GM12891 (cell line): ENCODE measurements at regions not wholly inside any gene's neighbourhood (a gene's known extent, or its start where the extent isn't known, plus 50 kb on each side); places are given as distances from the start of the nearest gene placed in this dataset.

Source experiments
- DNase-seq: peaks from one replicate; pipeline ENCODE4 v3.0.0; 2011; ENCODE audit warnings: low spot score; ENCODE audit not compliant: insufficient read length
- FAIRE-seq: peaks from 2 replicates; lab custom pipeline; 2011; peaks lifted over from hg19 to GRCh38; lab: Jason Lieb, UNC
- PAX5 ChIP-seq: IDR thresholded peaks from 2 replicates; pipeline ENCODE4 v1.6.1; 2011; ENCODE audit warnings: low read length, moderate library complexity, mild to moderate bottlenecking; ENCODE audit not compliant: insufficient read depth, severe bottlenecking
- POLR2A ChIP-seq: IDR thresholded peaks from 2 replicates; pipeline ENCODE4 v1.6.1; 2011; ENCODE audit warnings: low read depth, low read length, control low read depth
- POLR2AphosphoS5 ChIP-seq: IDR thresholded peaks from 2 replicates; pipeline ENCODE4 v1.6.1; 2011; ENCODE audit warnings: low read depth, low read length, control low read depth
- POU2F2 ChIP-seq: IDR thresholded peaks from 2 replicates; pipeline ENCODE4 v1.6.1; 2011; ENCODE audit warnings: low read depth, mild to moderate bottlenecking, control low read depth, low read length, moderate library complexity
- SPI1 ChIP-seq: IDR thresholded peaks from 2 replicates; pipeline ENCODE4 v1.6.1; 2011; ENCODE audit warnings: low read depth, low read length, control low read depth
- TAF1 ChIP-seq: IDR thresholded peaks from 2 replicates; pipeline ENCODE4 v1.6.1; 2011; ENCODE audit warnings: low read depth, low read length, control low read depth

DNA sequence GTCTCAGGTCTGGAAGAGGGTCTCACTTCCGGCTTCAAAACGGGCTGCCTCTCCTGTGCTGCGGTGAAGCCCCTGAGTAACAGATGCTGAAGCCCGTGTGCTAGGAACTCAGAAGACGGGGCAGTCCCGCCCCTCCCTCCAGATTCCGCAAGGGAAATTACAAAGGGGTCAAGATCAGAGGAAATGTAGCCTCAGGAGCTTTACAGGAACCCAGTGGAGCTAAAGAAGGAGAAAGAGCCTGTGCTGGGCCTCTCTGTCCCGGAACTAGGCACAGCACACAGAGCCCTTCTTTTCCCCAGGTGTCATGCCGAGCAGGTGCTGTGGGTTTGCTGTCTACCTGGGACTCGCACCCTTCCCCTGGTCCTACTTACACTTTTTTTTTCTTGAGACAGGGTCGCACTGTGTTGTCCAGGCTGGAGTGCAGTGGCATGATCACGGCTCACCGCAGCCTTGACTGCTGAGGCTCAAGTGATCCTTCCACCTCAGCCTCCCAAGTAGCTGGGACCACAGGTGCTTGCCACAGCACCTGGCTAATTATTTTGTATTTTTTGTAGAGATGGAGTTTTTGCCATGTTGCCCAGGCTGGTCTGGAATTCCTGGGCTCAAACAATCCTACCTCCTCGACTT, 72.7 kb upstream of the MAP4K4 start:
- DNase-seq = no peak
- TF ChIP-seq POLR2A (no peak), PAX5 (no peak), POU2F2 (no peak), SPI1 (no peak), POLR2AphosphoS5 (no peak), TAF1 (no peak)
- no peak for FAIRE-seq

DNA sequence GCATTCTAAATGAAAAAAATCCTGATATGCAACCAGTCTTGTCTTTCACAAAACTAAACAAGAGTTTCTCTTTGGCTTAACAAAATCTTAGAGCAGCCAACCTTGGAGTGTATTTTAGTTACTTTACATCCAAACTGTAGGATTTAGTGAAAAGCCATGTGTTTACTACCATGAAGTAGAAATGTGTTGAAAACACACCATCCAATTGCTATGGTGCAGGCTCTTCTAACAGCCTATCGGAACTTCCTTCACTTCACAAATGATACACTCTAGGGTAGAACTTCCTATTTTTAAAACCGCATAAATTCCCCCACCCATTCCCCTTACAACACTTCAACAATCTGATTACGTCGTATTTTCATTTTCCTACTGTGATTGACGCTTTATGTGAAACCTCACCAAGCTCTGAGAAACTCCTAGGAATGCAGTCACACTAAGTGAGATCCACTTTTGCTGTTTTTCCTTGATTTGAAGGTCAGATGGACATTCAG, 74.4 kb upstream of the MAP4K4 start:
- DNase-seq (no peak), FAIRE-seq (peak; percentile 60)
- TF ChIP-seq POU2F2 (no peak), POLR2AphosphoS5 (no peak), POLR2A (no peak), TAF1 (no peak), SPI1 (peak; percentile 42; the same call in 1 of the 2 replicates)

DNA sequence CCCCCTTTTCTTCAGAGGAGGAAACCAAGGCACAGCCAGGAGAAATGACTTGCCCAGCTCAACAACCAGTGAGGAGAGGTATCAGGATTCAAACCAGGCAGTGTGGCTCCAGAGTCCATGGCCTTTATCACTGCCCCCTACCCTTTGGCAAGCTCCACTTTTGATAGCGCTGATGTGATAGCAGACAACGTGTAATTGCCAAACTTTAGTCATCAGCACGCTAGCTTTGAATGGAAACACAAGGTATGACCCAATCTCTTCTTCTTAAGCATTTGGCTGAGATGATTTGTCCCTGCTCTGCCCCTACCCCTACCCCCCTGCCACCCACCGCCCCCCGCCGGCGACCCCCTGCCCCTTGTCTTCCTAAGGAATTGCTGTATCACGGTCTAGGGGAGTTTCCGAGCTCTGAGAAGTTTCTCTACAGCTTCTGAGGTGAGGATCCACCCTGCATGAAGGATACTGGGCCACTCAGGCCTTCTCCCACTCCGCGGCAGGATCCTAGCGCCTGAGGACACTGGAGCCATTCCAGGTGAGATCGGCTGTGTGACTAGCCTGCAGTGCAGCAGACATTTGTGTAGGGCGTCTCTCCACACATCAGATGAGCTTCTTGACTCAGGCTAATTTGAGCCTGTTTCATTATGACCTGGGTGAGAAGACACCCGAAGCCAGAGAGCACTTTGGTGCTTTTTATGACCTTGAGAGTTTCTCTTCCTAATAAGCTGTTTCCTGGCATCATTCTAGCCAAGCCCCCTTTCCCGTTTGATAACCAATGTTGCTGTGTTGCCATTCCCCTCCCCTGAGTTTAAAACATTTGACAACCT, 75.1 kb upstream of the MAP4K4 start:
- peak; percentile 51 for TF ChIP-seq SPI1
- TF ChIP-seq POLR2AphosphoS5 = no peak
- DNase-seq = peak; percentile 49
- FAIRE-seq = peak; percentile 75

DNA sequence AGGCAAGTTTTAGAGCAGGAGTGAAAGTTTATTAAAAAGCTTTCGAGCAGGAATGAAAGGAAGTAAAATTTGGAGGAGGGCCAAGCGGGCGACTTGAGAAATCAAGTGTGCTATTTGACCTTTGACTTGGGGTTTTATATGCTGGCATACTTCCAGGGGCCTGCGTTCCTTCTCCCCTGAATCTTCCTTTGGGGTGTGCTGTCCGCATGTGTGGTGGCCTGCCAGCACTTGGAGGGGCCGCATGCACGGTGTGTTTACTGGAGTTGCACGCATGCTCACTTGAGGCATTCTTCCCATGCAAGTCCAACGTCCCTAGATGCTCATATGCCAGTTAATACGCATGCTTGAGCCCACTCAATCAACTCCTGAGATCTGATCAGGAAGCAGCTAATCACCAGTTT, 78.3 kb upstream of the MAP4K4 start:
- DNase-seq (no peak), FAIRE-seq (no peak)
- TF ChIP-seq POLR2A (no peak), SPI1 (no peak), TAF1 (no peak), POU2F2 (no peak), PAX5 (no peak)

DNA sequence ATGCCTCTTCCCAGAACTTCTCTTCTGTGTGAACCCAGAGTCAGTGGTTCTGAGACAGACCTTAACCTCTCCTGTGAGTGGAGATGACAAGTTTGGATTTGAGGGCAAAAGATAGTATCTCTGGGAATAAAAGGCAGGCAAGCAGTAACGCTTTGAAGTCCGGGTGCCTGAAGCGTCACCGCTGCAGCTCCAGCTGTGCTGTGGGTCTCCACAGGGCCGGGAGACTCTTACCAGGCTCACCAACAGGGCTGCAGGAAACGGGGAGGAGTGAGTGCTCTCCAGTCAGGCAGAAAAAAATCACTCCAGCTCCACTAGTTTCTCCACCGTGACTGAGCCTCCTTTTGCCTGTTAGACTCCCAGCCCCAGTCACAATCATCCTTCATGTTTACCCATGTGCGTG, 79.7 kb upstream of the MAP4K4 start:
- TF ChIP-seq SPI1 (no peak), POU2F2 (no peak), POLR2A (no peak), TAF1 (no peak), PAX5 (no peak)
- no peak for FAIRE-seq
- DNase-seq = no peak

DNA sequence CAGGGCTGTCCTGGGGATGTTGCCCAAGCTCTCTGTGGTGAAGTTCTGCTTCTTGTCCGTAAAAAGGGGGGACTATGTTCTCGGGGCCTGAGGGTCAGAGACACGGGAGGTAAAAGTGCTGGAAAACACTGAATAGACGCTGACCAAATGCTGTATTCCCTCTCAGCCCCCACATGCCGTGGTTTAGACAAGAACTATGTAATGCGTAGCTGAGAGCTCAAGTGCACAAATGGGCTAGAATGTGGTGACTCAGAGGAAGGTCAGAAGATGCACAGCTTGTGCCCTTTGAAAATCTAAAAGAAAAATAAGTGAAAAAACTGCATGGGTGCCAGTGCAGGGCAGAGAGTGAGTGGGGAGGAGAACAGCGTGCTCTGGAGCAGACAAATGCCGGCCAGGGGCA, 80.3 kb upstream of the MAP4K4 start:
- no peak for DNase-seq
- FAIRE-seq = no peak
- TF ChIP-seq POU2F2 (no peak), PAX5 (no peak), TAF1 (no peak), SPI1 (no peak), POLR2A (no peak), POLR2AphosphoS5 (no peak)

DNA sequence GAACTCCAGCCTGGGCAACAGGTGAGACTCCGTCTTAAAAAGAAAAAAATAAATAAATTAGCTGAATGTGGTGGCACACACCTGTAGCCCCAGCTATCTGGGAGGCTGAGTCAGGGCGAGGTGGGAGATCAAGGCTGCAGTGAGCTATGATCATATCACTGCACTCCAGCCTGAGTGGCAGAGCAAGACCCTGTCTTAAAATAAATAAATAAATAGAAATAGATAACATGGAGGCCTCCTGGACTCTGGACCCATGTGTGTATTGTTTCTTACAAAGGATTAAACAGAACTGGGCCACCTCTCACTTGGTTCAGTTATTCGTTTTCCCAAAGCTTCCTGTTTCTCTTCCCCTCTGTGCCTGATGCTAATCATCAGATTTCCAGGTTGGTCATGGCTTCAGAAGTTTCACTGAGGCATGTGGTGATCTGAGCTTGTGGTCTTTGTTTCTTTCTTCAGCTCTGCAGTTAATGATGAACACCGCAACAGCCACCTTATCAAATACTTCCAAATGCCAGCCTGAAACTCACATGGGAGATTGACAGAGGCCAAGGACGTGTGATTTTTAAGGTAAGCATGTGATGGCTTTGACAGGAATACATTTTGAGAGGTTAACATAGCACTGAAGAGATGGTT, 83.3 kb upstream of the MAP4K4 start:
- TF ChIP-seq PAX5 (no peak), TAF1 (no peak), POLR2A (no peak), POU2F2 (no peak), SPI1 (no peak), POLR2AphosphoS5 (no peak)
- FAIRE-seq = no peak
- no peak for DNase-seq

DNA sequence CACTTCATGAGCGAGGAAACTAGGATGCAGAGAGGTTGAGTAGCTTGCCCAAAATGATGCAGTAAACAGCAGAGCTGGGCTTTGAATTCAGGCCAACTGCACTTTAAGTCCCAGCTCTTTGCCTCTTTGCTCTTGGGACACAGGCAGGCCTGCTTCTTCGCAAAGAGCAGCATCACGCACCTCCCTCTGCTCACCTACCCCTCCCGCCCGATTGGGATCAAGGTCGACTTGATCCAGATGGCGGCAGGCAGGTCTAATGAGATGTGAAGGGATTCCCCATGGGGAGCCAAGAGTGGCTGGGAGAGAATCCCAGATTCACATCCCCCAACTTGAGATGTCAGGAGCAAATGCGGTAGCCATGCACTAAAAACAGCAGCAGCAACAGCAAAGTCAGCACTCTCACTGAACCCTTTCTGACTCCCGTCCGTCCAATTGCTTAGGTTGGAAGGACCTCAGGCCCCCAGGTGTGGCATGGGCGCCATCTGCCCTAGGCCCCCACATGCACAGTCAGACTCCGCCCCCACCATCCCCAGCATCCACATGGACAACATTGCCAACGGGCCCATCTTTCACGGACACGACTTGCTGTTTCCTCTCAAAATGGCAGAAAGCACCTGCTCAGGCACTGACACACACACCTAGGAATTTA, 84.3 kb upstream of the MAP4K4 start:
- no peak for TF ChIP-seq TAF1
- TF ChIP-seq POU2F2 = no peak
- TF ChIP-seq SPI1 = no peak
- no peak for TF ChIP-seq POLR2A
- TF ChIP-seq PAX5 = no peak
- TF ChIP-seq POLR2AphosphoS5 = no peak
- no peak for DNase-seq
- FAIRE-seq = no peak

DNA sequence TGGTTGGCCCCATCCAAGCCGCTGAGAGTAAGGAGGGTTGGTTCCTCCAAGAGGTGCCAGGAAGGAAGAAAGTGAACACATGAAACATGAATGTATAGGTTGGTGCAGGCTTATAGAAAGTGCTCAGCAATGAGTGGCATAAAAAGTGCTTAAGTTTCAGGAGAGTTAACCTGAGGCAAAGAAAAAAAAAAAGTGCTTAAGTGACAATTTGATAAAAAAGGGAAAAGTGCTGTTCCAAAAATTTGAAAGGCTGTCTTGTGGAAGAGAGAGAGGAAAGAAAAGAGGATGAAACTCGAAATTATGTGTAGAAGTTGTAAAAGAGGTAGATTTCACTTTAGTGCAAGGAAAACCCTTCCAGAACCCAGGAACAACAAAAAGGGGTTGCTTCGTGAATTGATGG, 85.5 kb upstream of the MAP4K4 start:
- no peak for FAIRE-seq
- TF ChIP-seq POLR2A (no peak), POU2F2 (no peak), POLR2AphosphoS5 (no peak), PAX5 (no peak), SPI1 (no peak), TAF1 (no peak)
- DNase-seq = no peak

DNA sequence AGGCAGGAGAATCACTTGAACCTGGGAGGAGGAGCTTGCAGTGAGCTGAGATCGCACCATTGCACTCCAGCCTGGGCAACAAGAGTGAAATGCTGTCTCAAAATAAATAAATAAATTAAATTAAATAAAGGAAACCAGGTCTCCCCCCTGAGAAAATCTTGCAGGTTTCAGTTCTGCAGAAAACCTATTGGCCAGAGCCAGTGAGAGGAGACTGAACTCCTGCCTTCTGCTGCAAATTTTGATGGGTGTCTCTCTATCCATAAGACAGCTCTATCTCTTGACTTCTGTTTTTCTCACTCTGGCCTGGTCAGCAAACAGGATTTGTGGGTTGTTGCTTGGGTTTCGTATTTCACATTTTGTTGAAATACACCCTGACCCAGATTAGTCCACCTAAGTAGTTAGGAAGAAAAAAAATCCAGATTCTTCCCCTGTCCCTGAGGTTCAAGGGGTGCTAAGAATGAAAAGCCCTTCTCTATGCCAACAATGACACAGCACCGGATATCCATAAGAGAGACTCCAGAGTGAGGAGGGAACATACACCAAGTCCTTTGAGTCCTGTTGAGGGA, 86.7 kb upstream of the MAP4K4 start:
- DNase-seq (no peak), FAIRE-seq (no peak)
- TF ChIP-seq POU2F2 (no peak), PAX5 (no peak), POLR2AphosphoS5 (no peak), POLR2A (no peak), TAF1 (no peak), SPI1 (peak; percentile 47; the same call in 1 of the 2 replicates)
